ENCODE measurements at regions not wholly inside any gene's neighbourhood (a gene's known extent, or its start where the extent isn't known, plus 50 kb on each side); places are given as distances from the start of the nearest gene placed in this dataset.
"Not testable (repeated sequence)": the region's sequence is repeated elsewhere in the genome, so short reads cannot be mapped to it uniquely, and the experiment has no call there.

GRCh38 chrX:92333194-92333593, 554.0 kb downstream of the PCDH11X start:
- TF ChIP-seq, protein P1, sequence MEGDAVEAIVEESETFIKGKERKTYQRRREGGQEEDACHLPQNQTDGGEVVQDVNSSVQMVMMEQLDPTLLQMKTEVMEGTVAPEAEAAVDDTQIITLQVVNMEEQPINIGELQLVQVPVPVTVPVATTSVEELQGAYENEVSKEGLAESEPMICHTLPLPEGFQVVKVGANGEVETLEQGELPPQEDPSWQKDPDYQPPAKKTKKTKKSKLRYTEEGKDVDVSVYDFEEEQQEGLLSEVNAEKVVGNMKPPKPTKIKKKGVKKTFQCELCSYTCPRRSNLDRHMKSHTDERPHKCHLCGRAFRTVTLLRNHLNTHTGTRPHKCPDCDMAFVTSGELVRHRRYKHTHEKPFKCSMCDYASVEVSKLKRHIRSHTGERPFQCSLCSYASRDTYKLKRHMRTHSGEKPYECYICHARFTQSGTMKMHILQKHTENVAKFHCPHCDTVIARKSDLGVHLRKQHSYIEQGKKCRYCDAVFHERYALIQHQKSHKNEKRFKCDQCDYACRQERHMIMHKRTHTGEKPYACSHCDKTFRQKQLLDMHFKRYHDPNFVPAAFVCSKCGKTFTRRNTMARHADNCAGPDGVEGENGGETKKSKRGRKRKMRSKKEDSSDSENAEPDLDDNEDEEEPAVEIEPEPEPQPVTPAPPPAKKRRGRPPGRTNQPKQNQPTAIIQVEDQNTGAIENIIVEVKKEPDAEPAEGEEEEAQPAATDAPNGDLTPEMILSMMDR (optimal IDR thresholded peaks at IDR 0.05 in 1 of 3, IDR thresholded peaks at IDR 0.05 in 1 of 3, conservative IDR thresholded peaks at IDR 0.05 in 1 of 3; ENCODE audit: extremely low read depth in 1 of 3, insufficient read depth in 2 of 3, low read length in 3 of 3) = not testable (repeated sequence)
- not testable (repeated sequence) for TF ChIP-seq EZH2 (IDR thresholded peaks at IDR 0.05; ENCODE audit: low read length)
